HuH-7 (cell line): ENCODE measurements at regions not wholly inside any gene's neighbourhood (a gene's known extent, or its start where the extent isn't known, plus 50 kb on each side); places are given as distances from the start of the nearest gene placed in this dataset.
A peak's percentile ranks its signal among the peaks of the same experiment; 100 is the strongest.

Experiments used
- DNase-seq: peaks from one replicate; pipeline ENCODE4 v3.0.0; 2011; ENCODE audit warnings: low spot score

- DNase-seq = no peak
Measured at GRCh38 chr13:73513751-73514150, 454.9 kb downstream of the KLF5 start.

DNA sequence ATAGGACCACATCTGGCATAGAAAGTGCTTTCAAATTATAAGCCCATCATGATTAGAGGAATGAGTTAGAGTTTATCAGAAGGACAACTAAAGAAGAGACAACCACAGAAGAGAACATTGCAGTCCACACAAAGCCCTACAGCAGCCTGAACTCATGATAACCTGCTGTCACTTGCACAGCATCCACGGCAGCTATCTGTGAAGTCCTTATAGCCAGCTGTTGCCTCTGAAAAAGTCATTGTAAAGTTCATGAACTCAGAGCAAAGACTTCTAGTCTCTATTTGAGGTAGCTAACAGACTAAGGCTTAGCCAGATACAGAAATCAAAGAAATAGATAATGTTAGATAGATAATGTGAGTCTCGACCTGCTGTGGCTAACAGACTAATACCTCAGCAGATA lies 450.0 kb downstream of the KLF5 start:
- no peak for DNase-seq

DNA sequence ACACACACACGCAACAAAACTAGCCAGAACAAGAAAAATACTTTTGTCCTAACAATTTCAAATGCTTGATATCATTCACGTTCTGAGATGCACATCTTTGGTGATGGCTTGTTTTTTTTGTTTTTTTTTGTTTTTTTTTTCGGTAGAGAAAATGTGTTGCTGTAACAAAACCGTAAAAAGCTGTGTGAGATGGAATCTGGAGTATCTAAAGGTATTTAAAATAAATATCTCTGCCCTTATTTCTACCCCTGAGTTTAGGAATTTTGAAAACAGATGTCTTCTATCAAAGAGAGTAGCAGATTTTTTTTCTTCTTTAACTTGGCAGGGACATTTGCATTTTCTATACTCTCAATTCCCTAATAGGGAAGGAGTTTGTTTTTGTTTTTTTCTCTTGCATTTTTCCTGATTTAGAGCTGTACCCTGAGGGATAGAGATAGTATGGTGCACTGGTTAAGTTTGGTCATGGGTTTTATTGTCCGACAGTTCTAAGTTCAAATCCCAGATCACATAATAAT lies 446.6 kb downstream of the KLF5 start:
- no peak for DNase-seq

- DNase-seq = peak; percentile 6
Measured at GRCh38 chr13:73499695-73500094, 440.9 kb downstream of the KLF5 start.

GRCh38 chr13:73497430-73497829 lies 438.6 kb downstream of the KLF5 start:
- DNase-seq = no peak

DNA sequence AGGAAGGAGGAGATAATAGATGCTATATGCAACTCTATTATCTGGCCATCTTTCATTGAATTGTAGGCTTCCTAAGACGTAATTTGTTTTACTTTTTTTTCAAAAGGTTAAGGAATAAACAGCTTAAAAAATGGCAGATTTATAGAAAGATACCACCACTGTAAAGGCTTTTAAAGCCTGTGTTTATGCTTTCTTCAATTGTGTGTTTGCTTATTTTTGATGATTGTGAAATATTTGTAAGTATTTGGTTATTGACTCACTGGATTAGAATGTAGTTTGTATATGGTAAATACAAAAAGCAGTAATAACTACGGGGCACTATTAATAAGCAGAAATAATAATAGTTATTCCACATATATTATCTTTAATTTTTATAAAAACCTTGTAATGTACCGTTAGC lies 437.9 kb downstream of the KLF5 start:
- no peak for DNase-seq

DNA sequence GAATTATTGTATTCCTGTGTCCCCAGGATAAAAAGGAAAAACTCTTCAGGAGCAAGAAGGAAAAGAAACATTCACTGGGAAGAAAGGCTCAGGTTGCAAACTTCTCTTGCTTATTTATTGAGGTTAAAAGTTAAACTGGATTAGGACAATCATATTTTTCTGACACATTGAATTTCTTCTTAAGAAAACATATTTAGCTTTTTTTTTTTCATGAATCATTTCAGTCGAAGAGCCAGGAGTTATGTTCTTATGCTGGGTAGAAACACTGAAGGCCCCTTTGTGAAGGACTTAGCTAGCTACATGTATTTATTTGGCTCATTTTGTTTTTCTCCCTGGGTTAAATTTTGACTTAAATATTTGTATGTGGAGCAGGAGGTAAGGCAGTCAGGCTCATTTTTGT lies 434.0 kb downstream of the KLF5 start:
- no peak for DNase-seq

DNA sequence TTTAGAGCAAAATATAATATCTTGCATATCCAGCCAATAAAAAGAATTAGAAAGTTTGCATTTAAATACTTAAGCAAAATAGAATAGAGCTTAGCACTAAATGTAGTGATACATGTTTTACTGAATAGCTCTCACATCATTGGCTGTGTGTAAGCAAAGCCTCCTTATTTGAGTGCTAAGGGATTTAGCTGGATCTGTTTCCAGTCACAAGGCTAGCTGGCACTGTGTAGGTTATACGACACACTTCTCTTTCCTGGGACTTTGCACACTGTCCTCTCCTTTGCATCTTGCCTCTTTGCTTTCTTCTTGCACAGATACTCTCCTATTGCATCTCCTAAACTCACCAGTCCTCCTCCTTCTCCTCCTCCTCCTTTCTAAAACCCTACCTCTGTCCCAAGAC lies 423.8 kb downstream of the KLF5 start:
- no peak for DNase-seq

- DNase-seq = no peak
Measured at GRCh38 chr13:73481886-73482445, 423.2 kb downstream of the KLF5 start.

GRCh38 chr13:73480779-73481559 lies 422.2 kb downstream of the KLF5 start:
- DNase-seq = no peak

GRCh38 chr13:73479856-73480255 lies 421.1 kb downstream of the KLF5 start:
- no peak for DNase-seq

DNA sequence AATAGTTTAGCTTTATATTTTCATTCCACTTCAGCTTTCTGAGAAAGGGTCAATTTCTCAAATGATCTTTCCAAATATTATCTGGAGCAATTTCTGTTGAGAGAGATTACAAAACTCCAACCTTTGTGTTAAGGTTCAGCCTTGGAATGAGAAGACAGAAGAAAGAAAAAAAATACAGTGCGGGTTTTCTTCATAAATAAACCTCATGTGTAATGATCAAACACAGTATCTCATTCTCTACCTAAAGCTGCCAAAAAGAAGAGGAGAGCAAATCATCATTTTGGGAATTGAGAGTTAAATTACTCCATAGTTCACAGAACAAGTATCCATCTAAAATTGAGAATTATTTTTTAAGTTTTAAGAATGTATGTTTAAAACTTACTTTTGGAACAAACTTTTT lies 420.5 kb downstream of the KLF5 start:
- DNase-seq = no peak

DNA sequence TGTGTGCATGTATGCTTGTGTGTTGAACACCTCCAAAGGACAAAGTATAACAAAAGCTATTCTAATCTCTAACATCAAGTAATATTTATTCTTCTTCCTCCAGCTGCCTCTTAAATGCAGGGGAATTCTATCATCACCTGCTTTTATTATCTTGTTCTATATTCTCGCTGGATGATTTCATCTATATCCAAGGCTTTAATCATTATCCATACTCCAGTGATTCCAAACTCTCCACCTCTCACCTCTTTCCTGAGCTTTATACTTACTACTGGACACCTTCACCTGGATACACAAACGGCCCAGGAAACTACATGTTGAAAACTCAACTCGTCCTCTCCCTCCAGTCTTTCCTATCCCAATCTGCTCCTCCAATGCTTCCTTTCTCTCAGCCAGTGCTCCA lies 418.6 kb downstream of the KLF5 start:
- DNase-seq = no peak

- no peak for DNase-seq
Measured at GRCh38 chr13:73473016-73473415, 414.2 kb downstream of the KLF5 start.

DNA sequence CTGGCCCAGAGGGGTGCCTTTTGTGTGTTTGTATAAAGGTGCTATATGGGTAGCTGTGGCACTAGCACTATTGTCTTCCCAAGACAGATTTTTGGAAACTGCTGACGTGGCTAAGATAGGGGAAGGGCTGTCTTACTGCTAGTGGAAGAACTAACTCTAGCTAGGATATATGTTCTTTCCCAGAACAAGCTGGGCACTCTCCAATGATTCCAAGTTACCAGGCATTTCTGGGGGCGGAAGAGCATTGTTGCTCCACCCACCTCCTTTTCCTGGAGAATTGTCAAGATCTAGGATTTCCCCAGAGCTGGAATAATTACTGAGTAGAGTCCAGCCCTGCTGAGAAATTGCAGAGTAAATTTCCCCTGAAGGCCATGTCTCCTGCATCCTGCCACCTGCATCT lies 408.3 kb downstream of the KLF5 start:
- DNase-seq = no peak

- DNase-seq = no peak
Measured at GRCh38 chr13:73466561-73466960, 407.8 kb downstream of the KLF5 start.

DNA sequence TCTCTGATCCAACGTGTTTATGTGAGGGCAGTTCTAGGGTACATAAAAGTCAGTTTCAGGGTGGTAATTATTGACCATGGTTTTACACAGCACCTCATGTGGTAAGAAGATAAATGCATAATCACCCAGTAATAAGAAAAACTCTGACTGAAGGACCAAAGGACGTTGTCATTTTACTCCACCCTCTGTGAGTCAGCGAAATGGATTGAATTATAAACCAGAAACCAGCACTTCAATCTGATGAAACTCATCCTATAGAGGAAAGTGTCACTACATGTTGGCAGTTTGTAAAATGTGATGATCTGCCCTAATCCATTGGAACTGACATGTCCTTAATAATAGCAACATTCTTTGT lies 406.8 kb downstream of the KLF5 start:
- no peak for DNase-seq

GRCh38 chr13:73464758-73465616 lies 406.2 kb downstream of the KLF5 start:
- DNase-seq = no peak

GRCh38 chr13:73462241-73462640 lies 403.4 kb downstream of the KLF5 start:
- DNase-seq = no peak

DNA sequence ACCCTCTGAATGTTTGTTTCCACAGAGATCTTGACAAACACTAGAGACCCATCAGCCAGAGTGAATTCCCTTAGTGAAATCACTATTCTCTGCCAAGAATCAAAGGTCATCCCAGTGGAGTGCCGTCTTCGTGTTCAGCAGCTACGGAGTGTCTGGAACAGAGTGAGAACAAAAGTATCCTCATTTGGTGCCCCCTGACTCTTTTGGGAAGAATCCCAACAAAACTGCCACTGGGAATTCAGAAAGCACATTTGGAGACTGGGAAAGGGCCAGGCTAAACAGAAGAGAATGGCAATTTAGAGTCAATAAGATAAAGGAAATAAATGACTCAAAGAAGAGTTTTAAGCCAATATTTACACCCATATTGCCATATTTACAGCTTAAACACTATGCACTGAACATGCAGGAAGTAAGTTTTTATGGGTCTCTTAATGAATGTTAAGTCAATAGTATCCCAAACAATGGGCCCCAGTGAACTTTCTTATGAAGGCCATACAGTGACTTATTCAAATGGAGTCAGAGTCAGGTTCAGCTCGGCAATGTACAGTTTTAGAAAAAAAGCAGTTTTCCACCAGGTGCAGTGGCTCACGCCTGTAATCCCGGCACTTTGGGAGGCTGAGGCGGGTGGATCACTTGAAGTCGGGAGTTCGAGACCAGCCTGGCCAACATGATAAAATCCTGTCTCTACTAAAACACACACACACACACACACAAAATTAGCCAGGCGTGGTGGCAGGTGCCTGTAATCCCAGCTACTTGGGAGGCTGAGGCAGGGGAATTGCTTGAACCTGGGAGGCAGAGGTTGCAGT lies 392.6 kb downstream of the KLF5 start:
- peak; percentile 43 for DNase-seq

DNA sequence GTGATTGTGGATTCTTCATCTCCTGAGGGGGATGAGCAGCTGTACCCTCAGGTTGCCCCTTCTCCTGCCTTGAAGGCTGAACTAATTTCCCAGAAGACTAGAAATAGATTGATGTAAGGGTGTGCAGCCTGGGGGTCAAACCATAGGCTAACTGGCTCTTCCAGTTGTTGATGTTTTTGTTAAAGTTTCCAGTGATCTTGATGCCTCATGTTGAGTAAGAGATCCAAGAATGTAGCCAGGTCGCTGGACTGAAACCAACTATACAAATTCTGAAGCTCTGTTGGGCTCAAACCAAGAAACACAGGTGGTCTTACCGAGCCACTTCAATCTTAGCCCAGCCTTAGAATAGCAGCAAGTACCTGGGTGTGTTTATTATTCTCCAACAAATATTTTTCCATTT lies 391.8 kb downstream of the KLF5 start:
- no peak for DNase-seq

DNA sequence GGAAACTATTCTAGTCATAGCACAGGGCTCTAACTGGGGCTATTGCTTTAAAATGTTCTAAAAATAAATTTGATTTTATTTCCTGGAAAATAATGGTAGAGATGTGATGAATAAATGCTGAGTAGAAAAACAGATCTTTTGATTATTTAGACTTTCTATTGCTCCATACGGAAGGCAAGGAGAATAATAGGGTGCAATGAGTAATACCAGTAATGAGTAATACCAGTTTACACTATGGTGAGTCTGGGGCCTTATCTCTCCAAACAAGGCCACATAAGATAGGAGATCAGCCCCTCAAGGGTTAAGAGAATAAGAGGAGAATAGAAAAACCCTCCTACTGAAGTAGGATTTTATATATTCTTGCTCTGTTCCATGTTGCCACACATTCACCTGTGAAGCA lies 390.4 kb downstream of the KLF5 start:
- no peak for DNase-seq
